ENCODE measurements at regions not wholly inside any gene's neighbourhood (a gene's known extent, or its start where the extent isn't known, plus 50 kb on each side); places are given as distances from the start of the nearest gene placed in this dataset.

- TF ChIP-seq CTCF (IDR thresholded peaks at IDR 0.05; ENCODE audit: low read length) (no peak), EZH2 (IDR thresholded peaks at IDR 0.05; ENCODE audit: borderline replicate concordance, low read length) (no peak)
Measured at GRCh38 chr5:53161876-53162275, 52.3 kb upstream of the MOCS2 start.
